HepG2 (cell line): ENCODE measurements at regions not wholly inside any gene's neighbourhood (a gene's known extent, or its start where the extent isn't known, plus 50 kb on each side); places are given as distances from the start of the nearest gene placed in this dataset.

ENCODE experiments used
- ATAC-seq: fragments of 200-7000 bp; cut with Tn5 transposase; 3 replicates; pipeline ENCODE4 v1.9.1; 2020; ENCODE audit warnings: mild to moderate bottlenecking, moderate library complexity
- BruUV-seq: library from RNA; stranded (reverse); fragments of 400-500 nt; replicated peaks from 2 replicates; lab custom pipeline; 2021; lab: Mats Ljungman, UMichigan
- CTCF ChIA-PET: fragments of 300-600 bp; formaldehyde crosslinking; extraction: SDS; loops from one replicate; lab custom pipeline; 2021; ENCODE audit warnings: low total read pairs, inconsistent platforms, low intra/inter-chr PET ratio; lab: Yijun Ruan, JAX
- POLR2A ChIA-PET: fragments of 350-600 bp; sonication (Branson Sonifier 250); formaldehyde crosslinking; loops from one replicate; lab custom pipeline; 2020; ENCODE audit warnings: antibody characterized with exemption, inconsistent platforms; lab: Yijun Ruan, JAX
- DNase-seq: peaks from one replicate; pipeline ENCODE4 v3.0.0-alpha.2; 2015; ENCODE audit warnings: low spot score
- FAIRE-seq: peaks from 3 replicates; lab custom pipeline; 2011; peaks lifted over from hg19 to GRCh38; lab: Jason Lieb, UNC
- H2AFZ ChIP-seq: one replicate; pipeline ENCODE4 v1.6.1; 2011; ENCODE audit warnings: low read length, inconsistent platforms
- H3K27ac ChIP-seq: fragments of 300-600 bp; 3 replicates; pipeline ENCODE4 v1.8.0; 2011; ENCODE audit warnings: mixed run types, mild to moderate bottlenecking, mixed read lengths, low read length, inconsistent platforms; ENCODE audit not compliant: insufficient read depth; ENCODE audit errors: extremely low read length
- H3K27me3 ChIP-seq, 2 experiments: fragments of 200-600 bp in 1 of 2; 2 replicates in 1 of 2; 3 replicates in 1 of 2; pipeline versions ENCODE4 v1.6.0 to v1.8.0; 2011; ENCODE audit warnings: low read length in 2 of 2, mild to moderate bottlenecking in 2 of 2, moderate library complexity in 2 of 2, inconsistent platforms in 1 of 2; ENCODE audit not compliant: insufficient read depth in 2 of 2, control insufficient read depth in 1 of 2
- H3K36me3 ChIP-seq, 2 experiments: fragments of 200-600 bp in 1 of 2; replicated peaks in 1 of 2; 2 replicates in 1 of 2; 3 replicates in 1 of 2; pipeline versions ENCODE4 v1.5.1 to v1.8.0; 2011; ENCODE audit warnings: low read length in 2 of 2, inconsistent platforms in 1 of 2; ENCODE audit not compliant: insufficient read depth in 2 of 2, control insufficient read depth in 1 of 2
- H3K4me1 ChIP-seq: 2 replicates; pipeline ENCODE4 v1.5.1; 2012; ENCODE audit warnings: low read length, inconsistent platforms; ENCODE audit not compliant: insufficient read depth
- H3K4me2 ChIP-seq: 2 replicates; pipeline ENCODE4 v1.6.0; 2011; ENCODE audit warnings: low read depth, low read length, inconsistent platforms
- H3K4me3 ChIP-seq, 3 experiments: fragments of 200-600 bp in 1 of 3; sonication (generic), shearing (Covaris generic) in 1 of 3; replicated peaks in 1 of 3; 2 replicates each; pipeline ENCODE4 v1.5.1; 2011 to 2016; ENCODE audit warnings: low read length in 3 of 3, inconsistent platforms in 2 of 3, low read depth in 2 of 3, mild to moderate bottlenecking in 2 of 3, control low read depth in 1 of 3, mixed read lengths in 1 of 3; ENCODE audit not compliant: insufficient read depth in 1 of 3
- H3K79me2 ChIP-seq: one replicate; pipeline ENCODE4 v1.6.1; 2011; ENCODE audit warnings: low read length, inconsistent platforms; ENCODE audit not compliant: insufficient read depth
- H3K9ac ChIP-seq: 2 replicates; pipeline ENCODE4 v1.6.0; 2011; ENCODE audit warnings: mild to moderate bottlenecking, low read depth, low read length, inconsistent platforms; ENCODE audit not compliant: insufficient read depth
- H3K9me3 ChIP-seq: 2 replicates; pipeline ENCODE4 v1.5.1; 2012; ENCODE audit warnings: mild to moderate bottlenecking, low read length
- H4K20me1 ChIP-seq: 2 replicates; pipeline ENCODE4 v1.6.0; 2011; ENCODE audit warnings: inconsistent platforms, mild to moderate bottlenecking, low read length, moderate library complexity; ENCODE audit not compliant: insufficient read depth
- AHR ChIP-seq: IDR thresholded peaks from 2 replicates; pipeline ENCODE4 v1.6.1; 2018; ENCODE audit warnings: missing genetic modification reagents, missing compliant biosample characterization
- JARID2 ChIP-seq: sonication (generic); formaldehyde crosslinking; IDR thresholded peaks from 2 replicates; pipeline ENCODE4 v1.8.1; 2023; ENCODE audit warnings: missing genetic modification reagents, inconsistent platforms; ENCODE audit not compliant: insufficient replicate concordance
- MAFF ChIP-seq: IDR thresholded peaks from 2 replicates; pipeline ENCODE4 v1.6.1; 2011; ENCODE audit warnings: low read depth, low read length, improper control_type of control experiment
- MAFK ChIP-seq, 2 experiments: IDR thresholded peaks in 1 of 2; conservative IDR thresholded peaks in 1 of 2; 2 replicates each; pipeline ENCODE4 v1.6.1; 2011; ENCODE audit warnings: improper control_type of control experiment in 2 of 2, low read length in 2 of 2
- MIER2 ChIP-seq: IDR thresholded peaks from 2 replicates; pipeline ENCODE4 v1.6.1; 2016; ENCODE audit warnings: missing biosample characterization, missing genetic modification reagents
- NCOA5 ChIP-seq: sonication (generic); formaldehyde crosslinking; IDR thresholded peaks from 2 replicates; pipeline ENCODE4 v1.4.0; 2020; ENCODE audit warnings: missing genetic modification reagents
- NRL ChIP-seq: sonication (generic); formaldehyde crosslinking; IDR thresholded peaks from 2 replicates; pipeline ENCODE4 v1.5.0; 2020; ENCODE audit warnings: missing genetic modification reagents, mild to moderate bottlenecking, moderate library complexity, borderline replicate concordance
- SKI ChIP-seq: fragments of 450-650 bp; IDR thresholded peaks from one replicate; pipeline ENCODE4 v1.6.1; 2018; ENCODE audit warnings: mild to moderate bottlenecking; ENCODE audit not compliant: partially characterized antibody
- SMC3 ChIP-seq: IDR thresholded peaks from 2 replicates; pipeline ENCODE4 v1.6.1; 2011; ENCODE audit warnings: low read length, improper control_type of control experiment
- TBP ChIP-seq: sonication (generic); formaldehyde crosslinking; IDR thresholded peaks from 2 replicates; pipeline ENCODE4 v1.5.0; 2020; ENCODE audit warnings: missing genetic modification reagents
- THYN1 ChIP-seq: sonication (generic); formaldehyde crosslinking; IDR thresholded peaks from 2 replicates; pipeline ENCODE4 v1.8.1; 2023; ENCODE audit warnings: low read depth, mild to moderate bottlenecking, moderate library complexity, missing genetic modification reagents, borderline replicate concordance
- ZBTB21 ChIP-seq: sonication (generic); formaldehyde crosslinking; IDR thresholded peaks from 2 replicates; pipeline ENCODE4 v1.4.0; 2020; ENCODE audit warnings: missing genetic modification reagents
- ZNF10 ChIP-seq: sonication (generic); formaldehyde crosslinking; IDR thresholded peaks from 2 replicates; pipeline ENCODE4 v1.4.0; 2020; ENCODE audit warnings: mild to moderate bottlenecking, low read depth, missing genetic modification reagents, borderline replicate concordance
- ZSCAN29 ChIP-seq: sonication (generic); formaldehyde crosslinking; conservative IDR thresholded peaks from 2 replicates; pipeline ENCODE4 v1.4.0; 2020; ENCODE audit warnings: mild to moderate bottlenecking, missing genetic modification reagents
- WGBS: methylation state at CpG from one replicate; pipeline ENCODE4 v1.1.6; 2017; ENCODE audit warnings: low lambda C conversion rate; 5-methylcytosine and 5-hydroxymethylcytosine counted together
- in situ Hi-C: cut with HindIII; loops from 2 replicates; pipeline ENCODE4 v1.10.0; 2017; ENCODE audit warnings: low pct_unique_long_range_greater_than_20kb; ENCODE audit not compliant: extremely low pct_ligation_motif_present
- intact Hi-C: fragments of 100-400 bp; cut with micrococcal nuclease; formaldehyde crosslinking; loops from one replicate; pipeline ENCODE4 v1.10.0; 2022; ENCODE audit not compliant: unreplicated experiment
- TF ChIP-seq, protein P1 (sequence below): sonication (generic); formaldehyde crosslinking; IDR thresholded peaks from 2 replicates; pipeline ENCODE4 v1.4.0; 2020; ENCODE audit warnings: missing genetic modification reagents; ENCODE audit errors: not compliant biosample characterization
- TF ChIP-seq, protein P2 (sequence below): sonication (generic); formaldehyde crosslinking; IDR thresholded peaks from 2 replicates; pipeline ENCODE4 v1.4.0; 2020; ENCODE audit warnings: missing genetic modification reagents, borderline replicate concordance

DNA sequence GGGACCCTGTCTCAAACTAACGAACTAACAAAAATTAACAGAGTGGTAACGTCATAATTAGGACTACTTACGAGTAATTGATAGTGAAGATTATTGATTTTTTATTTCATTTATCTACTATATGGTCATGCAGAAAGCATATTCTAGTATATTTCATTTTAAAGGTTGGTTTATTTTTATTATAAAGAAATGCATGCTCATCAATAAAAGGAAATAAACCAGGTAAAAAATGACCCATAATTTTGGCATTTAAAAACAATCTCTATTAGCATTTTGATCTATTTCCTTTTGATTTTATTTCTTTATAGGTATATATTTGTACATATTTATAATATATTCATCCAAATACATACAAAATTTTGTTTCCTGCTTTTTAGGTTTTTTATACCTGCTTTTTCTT lies 401.4 kb upstream of the ID4 start:
- Histone ChIP-seq H3K27me3 (no peaks in the 10 kb centered on the region), H3K27ac (no peak overlapping the region), H4K20me1 (no peaks in the 10 kb centered on the region), H3K79me2 (no peaks in the 10 kb centered on the region), H2AFZ (no peak overlapping the region)
- POLR2A ChIA-PET = no interaction called here
- 19% methylated on average over 3 of the region's 3 CpGs for WGBS
- TF ChIP-seq MAFK (conservative IDR thresholded peaks at IDR 0.05 in 1 of 2, IDR thresholded peaks at IDR 0.05 in 1 of 2; ENCODE audit: low read length in 2 of 2) = peak; percentile 19 to 60; a peak in 3 of 4 replicates
- TF ChIP-seq NRL = no peak
- TF ChIP-seq, all 625 proteins: peak for 1
- intact Hi-C loops (no loop called here), in situ Hi-C loops (no loop called here)
- ATAC-seq (no peak), DNase-seq (no peak), FAIRE-seq (no peak)
- H3K4me1 ChIP-seq = no peaks in the 10 kb centered on the region
- no peaks in the 10 kb centered on the region for H3K9me3 ChIP-seq
- BruUV-seq = no TSS peak
- CTCF ChIA-PET = no interaction called here
- H3K36me3 ChIP-seq = no peaks in the 10 kb centered on the region
- H3K4me3 ChIP-seq = no peak overlapping the region
- no peak overlapping the region for H3K4me2 ChIP-seq
- no peak overlapping the region for H3K9ac ChIP-seq

DNA sequence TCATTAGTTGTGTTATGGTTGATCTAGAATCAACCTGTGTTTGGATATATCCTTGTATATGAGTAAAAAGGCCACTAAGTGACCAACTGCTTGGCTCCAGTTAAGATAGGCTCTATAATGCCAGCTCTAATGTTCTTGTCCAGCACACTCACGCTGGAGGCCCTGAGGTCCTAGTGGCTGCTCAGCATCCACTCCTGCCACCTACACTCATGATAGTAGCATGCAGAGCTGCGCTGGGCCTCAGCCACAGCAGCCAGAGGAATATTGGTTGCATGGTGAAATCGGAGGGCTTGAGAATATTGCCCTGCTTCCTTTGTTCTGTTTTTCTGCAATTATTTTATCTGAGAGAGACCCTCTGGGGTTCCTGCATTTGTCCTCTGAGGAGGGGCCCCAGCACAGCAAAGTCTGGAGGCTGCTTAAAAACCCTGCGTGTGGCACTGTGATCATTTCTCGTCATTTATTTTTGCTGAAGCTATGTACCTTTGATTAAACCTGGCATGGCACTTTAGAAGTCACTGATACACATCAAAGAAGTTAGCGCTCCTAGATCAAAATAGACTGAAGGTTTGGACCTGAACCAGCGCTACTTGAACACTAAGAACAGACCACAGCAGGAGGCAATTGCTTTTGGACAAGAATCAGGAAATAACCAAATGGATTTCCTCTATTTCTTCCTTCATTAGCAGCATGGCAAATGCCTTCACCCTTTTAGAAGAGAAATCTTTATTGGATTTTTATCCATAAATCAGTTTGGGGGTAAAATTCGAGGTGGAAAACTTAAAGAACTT lies 398.4 kb upstream of the ID4 start:
- no peaks in the 10 kb centered on the region for H3K9me3 ChIP-seq
- no peak overlapping the region for H3K4me3 ChIP-seq
- no peak for ATAC-seq
- 8% methylated on average over 8 of the region's 8 CpGs for WGBS
- no peak for DNase-seq
- no peak overlapping the region for H2AFZ ChIP-seq
- no peaks in the 10 kb centered on the region for H3K79me2 ChIP-seq
- H3K27me3 ChIP-seq = no peaks in the 10 kb centered on the region
- no peaks in the 10 kb centered on the region for H4K20me1 ChIP-seq
- ChIA-PET POLR2A (no interaction called here), CTCF (no interaction called here)
- BruUV-seq = no TSS peak
- intact Hi-C loops (no loop called here), in situ Hi-C loops (no loop called here)
- no peak overlapping the region for H3K4me2 ChIP-seq
- H3K36me3 ChIP-seq = no peaks in the 10 kb centered on the region
- no peak overlapping the region for H3K27ac ChIP-seq
- no peaks in the 10 kb centered on the region for H3K4me1 ChIP-seq
- no peak for FAIRE-seq
- H3K9ac ChIP-seq = no peak overlapping the region
- TF ChIP-seq MIER2 (CRISPR knock-in tag) = no peak
- TF ChIP-seq THYN1 = no peak
- TF ChIP-seq ZBTB21 (CRISPR knock-in tag) = no peak
- TF ChIP-seq MAFF = no peak
- TF ChIP-seq JARID2 (CRISPR knock-in tag) = no peak
- no peak for TF ChIP-seq SMC3
- TF ChIP-seq, protein P1, sequence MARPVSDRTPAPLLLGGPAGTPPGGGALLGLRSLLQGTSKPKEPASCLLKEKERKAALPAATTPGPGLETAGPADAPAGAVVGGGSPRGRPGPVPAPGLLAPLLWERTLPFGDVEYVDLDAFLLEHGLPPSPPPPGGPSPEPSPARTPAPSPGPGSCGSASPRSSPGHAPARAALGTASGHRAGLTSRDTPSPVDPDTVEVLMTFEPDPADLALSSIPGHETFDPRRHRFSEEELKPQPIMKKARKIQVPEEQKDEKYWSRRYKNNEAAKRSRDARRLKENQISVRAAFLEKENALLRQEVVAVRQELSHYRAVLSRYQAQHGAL = no peak
- TF ChIP-seq NCOA5 = no peak
- no peak for TF ChIP-seq SKI
- no peak for TF ChIP-seq ZSCAN29 (CRISPR knock-in tag)
- TF ChIP-seq, protein P2, sequence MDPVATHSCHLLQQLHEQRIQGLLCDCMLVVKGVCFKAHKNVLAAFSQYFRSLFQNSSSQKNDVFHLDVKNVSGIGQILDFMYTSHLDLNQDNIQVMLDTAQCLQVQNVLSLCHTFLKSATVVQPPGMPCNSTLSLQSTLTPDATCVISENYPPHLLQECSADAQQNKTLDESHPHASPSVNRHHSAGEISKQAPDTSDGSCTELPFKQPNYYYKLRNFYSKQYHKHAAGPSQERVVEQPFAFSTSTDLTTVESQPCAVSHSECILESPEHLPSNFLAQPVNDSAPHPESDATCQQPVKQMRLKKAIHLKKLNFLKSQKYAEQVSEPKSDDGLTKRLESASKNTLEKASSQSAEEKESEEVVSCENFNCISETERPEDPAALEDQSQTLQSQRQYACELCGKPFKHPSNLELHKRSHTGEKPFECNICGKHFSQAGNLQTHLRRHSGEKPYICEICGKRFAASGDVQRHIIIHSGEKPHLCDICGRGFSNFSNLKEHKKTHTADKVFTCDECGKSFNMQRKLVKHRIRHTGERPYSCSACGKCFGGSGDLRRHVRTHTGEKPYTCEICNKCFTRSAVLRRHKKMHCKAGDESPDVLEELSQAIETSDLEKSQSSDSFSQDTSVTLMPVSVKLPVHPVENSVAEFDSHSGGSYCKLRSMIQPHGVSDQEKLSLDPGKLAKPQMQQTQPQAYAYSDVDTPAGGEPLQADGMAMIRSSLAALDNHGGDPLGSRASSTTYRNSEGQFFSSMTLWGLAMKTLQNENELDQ (CRISPR knock-in tag) = no peak
- TF ChIP-seq AHR = no peak
- TF ChIP-seq TBP (CRISPR knock-in tag) = no peak
- no peak for TF ChIP-seq ZNF10 (CRISPR knock-in tag)
